HT-29 (cell line): ENCODE measurements at regions not wholly inside any gene's neighbourhood (a gene's known extent, or its start where the extent isn't known, plus 50 kb on each side); places are given as distances from the start of the nearest gene placed in this dataset.

Source experiments
- DNase-seq: peaks from one replicate; pipeline ENCODE4 v3.0.0-alpha.2; 2015; ENCODE audit warnings: low spot score

DNA sequence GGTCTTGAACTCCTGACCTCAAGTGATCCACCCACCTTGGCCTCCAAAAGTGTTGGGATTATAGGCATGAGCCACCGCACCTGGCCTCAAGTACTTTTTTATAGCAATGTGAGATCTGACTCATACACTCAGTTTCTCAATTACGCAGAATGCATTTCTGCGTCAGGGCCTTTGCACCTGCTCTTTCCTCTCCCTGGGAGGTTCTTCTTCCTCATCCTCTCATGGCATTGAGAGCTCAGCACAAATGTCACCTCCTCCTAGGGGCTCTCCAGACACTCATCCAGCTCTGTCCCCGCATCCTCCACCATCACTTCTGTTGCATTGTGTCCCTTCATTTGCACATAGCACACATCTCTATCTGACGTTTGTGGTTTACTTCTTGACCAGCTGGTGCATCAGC lies 418.8 kb downstream of the PTPRU start:
- DNase-seq = no peak

DNA sequence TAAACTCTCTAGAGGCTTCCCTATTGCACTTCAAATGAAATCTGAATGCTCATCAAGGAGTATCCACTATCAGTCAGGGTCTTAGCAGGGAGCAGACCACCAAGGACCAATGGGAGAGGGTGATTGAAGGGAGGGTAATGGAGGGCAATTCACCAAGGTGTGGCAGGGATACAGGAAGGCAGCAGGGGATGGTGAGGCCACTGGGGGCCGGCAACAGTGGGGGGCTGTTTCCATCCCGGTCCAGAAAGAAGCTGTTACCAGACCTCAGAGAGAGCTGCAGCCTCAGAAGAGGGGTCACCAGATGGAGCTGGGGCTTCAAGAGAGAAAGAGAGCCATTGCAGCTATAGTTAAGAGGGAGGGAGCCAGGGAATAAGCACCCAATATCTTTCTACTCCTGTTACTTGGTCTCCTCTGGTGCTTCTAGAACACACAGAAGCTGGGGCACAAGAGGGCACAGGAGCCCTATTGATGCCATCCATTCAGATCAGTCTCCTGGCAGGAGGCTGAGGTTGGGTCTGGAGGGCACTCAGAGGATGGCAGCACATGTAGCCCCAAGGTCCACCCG lies 417.6 kb downstream of the PTPRU start:
- DNase-seq = no peak

DNA sequence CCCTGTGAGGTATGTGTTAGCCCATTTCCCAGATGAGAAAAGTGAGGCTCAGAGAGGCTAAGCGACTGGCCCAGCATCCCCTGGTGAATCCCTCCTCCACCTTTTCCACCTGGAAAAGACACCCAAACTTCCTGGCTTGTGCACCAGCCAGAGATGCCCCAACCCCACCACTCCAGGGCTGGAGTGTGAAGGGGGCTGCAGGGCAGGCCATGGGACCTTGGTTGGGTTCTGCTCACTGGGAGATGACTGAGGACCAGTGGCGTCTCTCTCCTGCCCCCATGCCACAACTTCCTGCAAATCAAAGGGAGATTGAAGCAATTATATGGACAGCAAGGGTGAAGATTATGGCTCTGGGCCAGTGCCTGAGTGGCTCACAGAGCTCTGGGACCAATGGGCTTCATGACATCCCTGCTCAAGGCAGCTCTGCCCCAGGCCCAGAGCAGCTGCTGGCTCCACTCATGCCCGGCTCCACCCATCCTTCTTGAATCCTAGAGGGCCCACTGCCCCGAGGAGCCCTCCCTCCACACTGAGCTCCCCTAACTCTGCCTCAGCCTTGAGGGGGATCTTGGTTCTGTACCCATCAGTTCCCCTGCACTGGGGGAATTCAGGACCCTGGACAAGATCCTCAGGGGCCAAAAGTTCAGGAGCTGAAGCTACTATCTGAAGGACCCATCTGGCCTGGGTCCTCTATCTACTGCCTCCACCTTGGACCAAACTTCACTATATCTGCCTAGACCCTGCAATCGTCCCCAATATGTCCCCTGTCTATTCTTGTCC lies 416.9 kb downstream of the PTPRU start:
- DNase-seq = no peak

DNA sequence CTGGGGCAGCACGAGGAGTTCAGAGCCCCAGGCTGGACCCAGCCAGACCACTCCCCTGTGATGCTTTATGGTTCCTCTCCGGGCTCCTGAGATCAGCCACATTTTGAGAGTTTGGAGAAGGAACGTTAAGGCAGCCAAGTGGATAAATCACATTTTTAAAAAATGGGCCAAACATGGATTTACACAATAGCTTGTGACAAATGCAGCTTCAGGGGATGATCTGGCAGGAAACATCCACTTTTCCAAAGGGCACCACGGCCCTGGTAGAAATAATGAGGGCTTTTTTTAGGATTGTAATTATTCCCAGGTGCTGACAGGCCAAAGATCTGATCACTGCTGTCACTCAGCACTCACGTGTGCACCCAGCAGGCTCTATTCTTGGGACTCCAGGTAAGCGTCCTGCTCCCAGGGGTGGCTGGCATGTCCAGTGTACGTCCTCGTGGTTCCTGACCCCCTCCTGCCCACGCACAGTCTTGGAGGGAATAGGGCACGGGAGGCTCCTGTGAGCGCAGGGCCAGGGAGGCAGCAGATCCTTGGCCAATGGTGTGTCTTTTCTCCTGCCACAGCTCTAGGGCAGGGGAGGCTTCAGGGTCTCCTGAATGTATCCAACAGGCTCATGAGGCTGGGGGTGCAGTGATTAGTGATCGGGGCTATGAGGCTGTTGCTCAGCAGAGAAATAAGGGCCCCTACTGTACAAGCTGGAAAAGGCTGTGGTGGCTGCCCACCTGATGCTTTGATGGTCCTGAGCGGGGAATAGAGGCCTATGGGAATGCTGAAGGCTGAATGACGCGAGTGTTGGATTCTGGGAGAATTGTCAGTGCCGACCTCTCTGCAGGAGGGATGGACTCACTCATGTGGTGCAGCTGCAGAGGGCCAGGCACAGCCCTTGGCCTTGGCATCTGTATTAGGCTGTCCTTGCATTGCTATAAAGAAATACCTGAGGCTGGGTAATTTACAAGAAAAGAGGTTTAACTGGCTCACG lies 415.7 kb downstream of the PTPRU start:
- no peak for DNase-seq

DNA sequence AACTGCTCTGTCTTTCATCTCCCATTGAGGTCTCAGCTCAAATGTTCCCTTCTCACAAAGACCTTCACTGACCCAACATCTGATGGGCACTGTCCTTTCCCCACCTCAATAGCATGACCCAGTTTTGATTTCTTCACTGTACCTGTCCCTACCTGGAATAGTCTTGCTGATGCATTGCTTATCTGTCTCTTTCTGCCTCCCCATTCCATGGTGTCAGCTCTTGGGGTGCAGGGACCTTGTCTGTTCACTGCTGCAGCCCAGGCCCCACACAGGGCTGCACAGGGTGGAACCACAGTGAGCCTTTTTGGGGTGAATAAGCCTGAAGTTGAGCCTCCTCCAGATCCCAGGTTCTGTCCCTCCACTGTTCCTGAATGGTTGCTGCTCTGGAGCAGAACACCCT lies 414.9 kb downstream of the PTPRU start:
- DNase-seq = no peak

DNA sequence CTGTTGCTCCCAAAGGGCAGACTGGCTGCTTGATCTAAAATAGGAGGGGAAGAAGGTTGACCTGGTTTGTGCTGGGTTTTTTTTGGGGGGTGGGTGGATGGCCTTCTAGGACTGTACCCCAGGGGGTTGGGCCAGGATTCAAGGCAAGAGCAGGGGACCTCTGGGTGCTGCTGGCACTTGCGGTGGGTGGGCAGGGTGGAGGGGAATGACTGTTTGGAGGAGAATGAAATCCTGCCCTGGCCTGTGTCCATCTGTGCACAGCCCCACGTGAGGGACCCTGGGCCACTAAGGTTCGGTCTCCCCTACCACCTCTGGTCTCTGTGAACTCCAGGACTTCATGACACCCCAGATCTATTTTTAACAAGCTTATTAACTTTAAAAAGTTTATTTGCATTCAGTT lies 414.2 kb downstream of the PTPRU start:
- no peak for DNase-seq

DNA sequence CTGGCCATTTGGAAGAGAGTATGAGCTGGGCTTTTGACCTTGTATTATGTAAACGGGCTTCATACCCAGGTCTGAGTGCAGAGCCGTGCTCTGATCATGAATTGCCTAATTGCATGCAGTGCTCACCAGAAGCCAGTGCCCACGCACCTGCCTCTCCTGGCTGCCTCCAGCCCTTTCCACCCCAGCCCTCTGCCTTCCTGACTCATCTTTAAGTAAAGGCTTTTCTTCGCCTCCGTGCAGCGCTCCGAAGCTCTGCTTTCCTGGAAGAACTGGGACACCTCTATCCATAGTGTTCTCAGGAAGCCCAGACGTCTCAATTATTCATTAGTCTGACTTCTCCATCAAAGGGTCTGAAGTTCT lies 413.7 kb downstream of the PTPRU start:
- DNase-seq = no peak

DNA sequence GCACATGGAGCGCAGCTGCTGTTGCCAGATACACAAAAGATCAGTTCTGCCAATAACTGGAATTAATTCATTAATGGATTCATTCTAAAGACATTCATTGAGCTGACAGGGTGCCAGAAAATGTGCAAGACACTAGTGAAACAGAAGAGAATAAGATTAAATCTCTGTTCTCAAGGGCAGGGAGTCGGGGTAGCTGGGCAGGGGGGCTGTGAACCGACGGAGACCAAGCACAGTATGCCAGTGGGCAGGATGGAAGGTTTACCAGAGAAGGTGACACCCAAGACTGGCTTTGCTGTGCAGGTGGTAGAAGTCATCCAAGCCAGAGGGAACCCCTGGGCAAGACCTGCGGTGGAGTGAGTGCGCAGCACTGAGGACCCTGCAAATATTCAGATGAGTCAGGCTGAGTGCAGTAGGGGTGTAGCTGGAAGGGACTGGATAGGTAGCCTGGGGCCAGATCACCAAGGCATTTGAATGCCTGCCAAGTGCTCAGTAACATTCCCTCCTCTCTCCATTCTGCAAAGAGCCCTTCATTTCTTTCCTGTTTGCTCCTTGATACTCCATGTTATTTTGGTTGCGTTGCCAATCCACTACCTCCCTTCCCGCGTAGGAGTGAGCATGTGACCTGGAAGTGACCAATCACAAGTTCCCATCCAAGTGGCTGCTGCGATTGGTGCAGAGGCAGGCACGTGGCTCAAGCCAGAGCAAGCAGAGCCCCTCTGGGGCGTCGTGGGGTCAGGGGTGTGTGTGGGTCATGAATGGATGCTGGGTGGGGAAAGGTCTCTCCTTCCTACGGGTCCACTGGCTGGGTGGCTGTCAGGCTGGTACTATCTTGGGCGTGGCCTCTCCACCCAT lies 413.1 kb downstream of the PTPRU start:
- no peak for DNase-seq

DNA sequence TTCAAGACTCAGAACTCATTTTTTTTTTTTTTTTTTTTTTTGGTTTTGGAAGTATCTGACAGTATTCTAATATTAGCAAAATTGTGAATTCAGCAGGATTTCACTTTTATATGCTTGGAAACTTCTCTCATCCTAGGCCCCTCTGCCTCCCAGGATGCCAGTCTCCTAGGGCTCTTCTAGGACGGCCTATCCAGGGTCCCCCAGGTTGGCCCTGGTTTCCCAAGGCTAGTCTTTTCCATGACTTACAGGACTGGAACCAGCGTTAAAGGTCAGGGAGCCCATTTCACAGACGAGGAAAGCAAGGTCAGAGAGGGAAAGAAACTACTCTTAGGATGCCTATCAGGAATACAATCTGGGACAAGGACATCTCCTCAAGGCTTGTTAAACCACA lies 412.5 kb downstream of the PTPRU start:
- DNase-seq = no peak

DNA sequence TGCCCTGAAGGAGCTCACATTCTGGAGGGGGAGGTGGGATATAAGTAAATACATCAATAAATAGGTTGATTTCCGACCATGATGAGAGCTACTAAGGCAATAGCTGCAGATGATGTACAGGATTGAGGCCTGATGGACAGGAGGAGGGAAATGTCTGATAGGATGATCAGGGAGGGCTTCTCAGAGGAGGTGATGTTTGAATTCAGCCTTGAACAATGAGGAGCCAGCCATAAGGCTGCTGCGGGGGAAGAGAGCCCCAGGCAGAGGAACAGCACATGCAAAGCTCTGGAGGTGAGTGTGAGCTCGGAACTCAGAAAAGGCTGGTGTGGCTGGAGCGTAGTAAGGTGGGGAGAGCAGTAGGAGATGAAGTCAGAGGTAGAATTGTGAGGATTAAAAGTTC lies 411.7 kb downstream of the PTPRU start:
- no peak for DNase-seq

DNA sequence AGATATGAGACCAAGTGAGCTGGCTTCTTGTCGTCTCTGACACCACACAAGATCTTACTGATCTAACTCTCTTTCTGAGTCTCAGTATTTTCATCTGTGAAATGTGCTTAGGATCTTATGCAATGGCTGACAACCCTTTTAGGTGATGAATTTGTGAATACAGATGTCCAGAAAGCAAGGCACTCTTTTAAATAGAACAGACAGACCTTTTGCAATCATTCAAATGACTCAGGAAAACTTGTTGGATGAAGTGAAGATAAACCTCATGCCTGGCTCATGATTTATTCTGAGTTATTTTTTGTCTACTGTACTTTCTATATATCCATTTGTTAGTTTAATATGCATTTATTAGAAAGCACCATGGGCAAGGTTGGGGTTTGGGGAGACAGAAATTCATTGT lies 411.3 kb downstream of the PTPRU start:
- no peak for DNase-seq

DNA sequence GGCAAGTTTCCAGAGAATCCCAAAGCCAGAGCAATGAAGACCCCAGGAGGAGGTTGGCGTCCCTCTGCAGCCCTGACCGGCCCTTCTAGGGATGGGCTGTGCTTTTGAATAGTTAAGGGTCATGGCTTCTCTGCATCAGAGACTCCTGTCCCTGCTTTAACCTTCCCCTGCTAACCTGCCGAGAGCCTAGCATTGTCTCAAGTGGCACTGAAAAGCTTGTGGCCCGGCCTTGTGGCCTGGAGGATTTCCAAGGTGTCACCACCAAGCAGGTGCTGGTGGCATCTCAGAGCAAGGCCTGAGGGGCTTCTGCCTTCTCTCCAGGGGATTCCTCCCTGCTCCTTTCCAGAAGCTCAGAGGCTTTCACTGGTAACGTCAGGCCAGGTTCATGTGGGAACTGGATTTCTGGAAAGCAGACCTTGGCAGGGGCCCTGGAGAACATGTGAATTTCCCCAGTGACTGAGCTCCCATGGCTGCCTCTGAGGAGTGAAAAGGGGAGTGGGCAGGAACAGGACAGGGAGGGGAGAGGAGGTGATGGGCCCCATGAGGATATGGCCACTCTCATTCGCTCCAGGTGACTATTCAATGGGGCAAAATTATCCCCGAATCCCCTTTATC lies 409.9 kb downstream of the PTPRU start:
- DNase-seq = no peak

DNA sequence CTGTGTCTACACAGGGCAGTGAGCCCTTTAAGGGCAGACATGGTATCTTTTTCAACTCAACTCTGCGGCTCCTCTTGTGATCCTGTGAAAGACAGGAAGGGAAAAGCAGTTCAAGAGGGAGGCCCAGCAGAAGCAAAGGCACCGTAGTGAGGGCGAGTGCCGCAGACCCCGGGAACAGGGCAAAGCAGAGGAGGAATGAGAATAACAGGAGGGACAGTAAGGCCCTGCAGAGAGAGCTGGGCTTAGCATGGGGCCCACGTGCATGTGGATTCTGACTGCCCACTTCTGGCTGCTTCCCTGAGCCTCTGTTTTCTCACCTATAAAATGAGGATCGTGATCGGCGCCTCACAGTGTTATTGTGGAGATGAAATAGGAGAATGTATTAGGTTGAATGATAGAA lies 409.3 kb downstream of the PTPRU start:
- no peak for DNase-seq

DNA sequence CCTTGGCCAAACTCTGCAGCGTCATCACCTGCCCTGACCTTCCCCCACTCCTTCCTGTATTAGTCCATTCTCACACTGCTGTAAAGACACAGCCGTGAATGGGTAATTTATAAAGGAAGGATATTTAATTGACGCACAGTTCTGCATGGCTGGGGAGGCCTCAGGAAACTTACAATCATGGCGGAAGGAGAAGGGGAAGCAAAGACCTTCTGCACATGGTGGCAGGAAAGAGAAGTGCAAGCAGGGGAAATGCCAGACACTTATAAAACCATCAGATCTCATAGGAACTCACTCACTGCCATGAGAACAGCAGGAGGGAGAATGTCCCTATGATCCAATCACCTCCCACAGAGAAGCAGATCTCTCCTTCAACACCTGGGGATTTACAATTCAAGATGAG lies 408.5 kb downstream of the PTPRU start:
- no peak for DNase-seq

DNA sequence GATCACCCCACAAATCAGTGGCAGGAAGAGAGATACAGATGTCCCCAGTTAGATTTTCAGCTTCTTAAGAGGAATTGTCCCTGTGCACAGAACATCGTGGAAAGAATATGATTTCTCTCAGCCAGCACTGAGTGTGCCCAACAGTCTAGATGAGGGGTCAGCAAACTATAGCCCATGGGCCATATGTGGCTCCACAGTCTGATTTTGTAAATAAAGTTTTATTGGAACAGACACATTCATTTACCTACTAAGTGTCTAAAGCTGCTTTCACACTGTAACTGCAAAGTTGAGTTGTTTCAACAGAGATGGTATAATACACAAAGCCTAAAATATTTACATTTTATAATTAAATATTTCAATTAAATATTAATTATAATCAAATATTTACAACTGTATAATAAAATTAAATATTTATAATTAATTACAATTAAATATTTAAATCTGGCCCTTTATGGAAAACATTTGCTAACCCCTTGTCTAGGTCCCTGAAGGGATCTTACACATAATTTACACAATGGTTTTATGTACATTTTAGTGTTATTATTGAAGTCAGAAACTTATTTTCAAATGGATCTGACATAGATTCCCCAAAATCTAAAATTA lies 407.6 kb downstream of the PTPRU start:
- no peak for DNase-seq

DNA sequence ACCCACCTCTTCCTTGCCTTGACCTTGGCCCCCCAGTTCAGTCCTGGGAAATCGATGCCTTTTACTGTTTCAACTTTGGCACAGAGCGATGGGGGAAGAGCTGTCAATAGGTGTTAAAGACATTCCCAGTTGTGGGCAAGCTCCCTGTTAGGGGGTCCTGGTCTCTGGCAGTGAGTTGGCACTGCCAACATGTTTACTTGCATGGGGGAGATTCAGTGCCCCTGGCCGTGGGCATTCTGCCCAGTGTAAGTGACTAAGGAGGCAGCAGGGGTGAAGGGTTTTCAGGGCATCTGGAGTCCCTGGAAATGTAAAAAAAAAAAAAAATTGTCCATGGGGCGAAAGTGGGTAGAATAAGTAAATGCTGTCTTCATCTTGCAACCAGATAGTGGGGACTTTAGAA lies 407.0 kb downstream of the PTPRU start:
- no peak for DNase-seq

DNA sequence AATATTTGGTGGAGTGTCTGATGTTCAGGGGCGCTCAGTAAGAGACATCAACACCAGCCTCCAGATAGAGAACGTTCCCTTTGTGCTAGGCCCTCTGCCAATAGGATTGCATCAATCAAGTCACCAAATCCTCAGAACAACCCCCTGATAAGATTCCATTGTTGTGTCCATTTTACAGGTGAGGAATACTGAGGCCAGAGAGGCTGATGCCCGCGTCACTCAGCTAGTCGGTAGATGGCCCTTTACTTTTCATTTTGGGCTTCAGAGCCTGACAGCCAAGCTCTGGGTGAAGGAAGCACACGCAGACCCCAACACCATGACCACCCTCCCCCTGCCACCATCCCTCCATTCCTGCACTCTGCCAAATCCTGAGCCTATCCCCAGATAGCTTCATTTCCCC lies 406.2 kb downstream of the PTPRU start:
- DNase-seq = no peak

DNA sequence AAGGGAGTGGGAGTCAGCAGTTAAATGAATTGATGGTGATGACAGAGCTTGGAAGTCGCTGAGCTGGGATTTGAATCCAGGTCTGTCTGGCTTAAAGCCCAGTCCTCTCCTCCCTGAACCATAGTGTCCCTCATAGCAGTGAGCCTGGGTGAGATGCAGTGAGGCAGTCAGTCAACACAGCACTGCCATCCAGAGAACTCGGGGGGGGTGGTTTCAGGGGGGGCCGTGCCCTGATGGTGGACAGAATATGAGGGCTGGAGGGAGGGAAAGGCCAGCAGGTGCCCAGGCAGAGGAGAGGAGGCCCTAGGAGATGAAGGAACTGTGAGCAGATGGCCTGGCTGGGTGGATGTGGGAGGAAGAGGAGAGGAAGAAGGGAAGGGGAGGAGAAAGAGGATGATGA lies 405.6 kb downstream of the PTPRU start:
- DNase-seq = no peak

DNA sequence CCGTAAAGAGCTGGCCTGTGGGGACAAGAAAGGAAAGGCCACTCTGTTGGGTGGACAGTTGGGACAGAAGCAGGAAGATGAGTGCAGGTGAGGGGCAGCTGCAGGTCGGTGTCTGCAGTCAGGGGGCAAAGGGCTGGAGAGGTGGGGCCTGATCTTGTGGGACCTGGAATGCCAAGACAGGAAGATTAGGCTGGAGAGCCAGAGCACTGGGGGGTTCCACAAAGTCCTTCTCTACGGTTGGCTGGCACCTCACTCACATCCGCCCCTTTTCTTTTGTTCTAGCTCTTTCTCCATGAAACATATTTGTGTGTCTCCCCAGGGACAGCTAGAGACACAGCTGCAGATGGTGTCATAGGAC lies 404.1 kb downstream of the PTPRU start:
- DNase-seq = no peak

DNA sequence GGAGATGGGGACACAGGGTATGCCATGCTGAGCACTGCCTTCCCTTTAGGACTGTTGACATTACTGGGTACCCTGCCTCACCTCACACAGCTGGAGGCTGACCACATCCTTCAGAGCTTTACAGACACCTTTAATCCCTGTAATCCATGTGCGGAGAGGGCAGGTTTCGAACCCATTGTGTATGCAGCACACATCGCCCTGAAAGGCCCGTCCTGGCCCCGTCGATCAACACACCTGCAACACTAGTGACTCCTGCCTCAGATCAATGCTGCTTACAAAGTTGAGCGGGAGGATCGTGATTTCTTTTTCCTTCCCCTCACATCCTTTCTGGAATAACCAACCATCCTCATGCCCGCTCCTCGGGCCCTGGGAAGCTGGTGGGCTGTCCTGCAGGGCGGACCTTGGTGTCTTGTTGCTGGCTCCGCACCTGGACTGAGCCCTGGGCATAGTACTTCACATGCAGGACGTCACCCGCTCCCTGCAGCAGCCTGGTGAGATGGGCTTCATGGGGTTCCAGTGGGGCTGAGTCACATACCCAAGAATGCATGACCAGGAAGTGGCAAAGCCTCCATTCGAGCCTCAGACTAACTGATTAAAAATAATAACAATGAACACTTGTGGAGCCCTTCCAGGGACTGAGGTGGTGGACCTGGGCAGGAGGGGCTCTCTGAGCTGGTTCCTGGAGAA lies 403.6 kb downstream of the PTPRU start:
- DNase-seq = peak; percentile 41
